ENCODE measurements at regions not wholly inside any gene's neighbourhood (a gene's known extent, or its start where the extent isn't known, plus 50 kb on each side); places are given as distances from the start of the nearest gene placed in this dataset.

- TF ChIP-seq, protein P1, sequence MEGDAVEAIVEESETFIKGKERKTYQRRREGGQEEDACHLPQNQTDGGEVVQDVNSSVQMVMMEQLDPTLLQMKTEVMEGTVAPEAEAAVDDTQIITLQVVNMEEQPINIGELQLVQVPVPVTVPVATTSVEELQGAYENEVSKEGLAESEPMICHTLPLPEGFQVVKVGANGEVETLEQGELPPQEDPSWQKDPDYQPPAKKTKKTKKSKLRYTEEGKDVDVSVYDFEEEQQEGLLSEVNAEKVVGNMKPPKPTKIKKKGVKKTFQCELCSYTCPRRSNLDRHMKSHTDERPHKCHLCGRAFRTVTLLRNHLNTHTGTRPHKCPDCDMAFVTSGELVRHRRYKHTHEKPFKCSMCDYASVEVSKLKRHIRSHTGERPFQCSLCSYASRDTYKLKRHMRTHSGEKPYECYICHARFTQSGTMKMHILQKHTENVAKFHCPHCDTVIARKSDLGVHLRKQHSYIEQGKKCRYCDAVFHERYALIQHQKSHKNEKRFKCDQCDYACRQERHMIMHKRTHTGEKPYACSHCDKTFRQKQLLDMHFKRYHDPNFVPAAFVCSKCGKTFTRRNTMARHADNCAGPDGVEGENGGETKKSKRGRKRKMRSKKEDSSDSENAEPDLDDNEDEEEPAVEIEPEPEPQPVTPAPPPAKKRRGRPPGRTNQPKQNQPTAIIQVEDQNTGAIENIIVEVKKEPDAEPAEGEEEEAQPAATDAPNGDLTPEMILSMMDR (conservative IDR thresholded peaks at IDR 0.05): no peak
- TF ChIP-seq ZFX (IDR thresholded peaks at IDR 0.05): no peak
- H3K27ac ChIP-seq: no peak overlapping the region
These were observed 162.8 kb downstream of the RBM43 start for GRCh38 chr2:151098841-151099240.

GRCh38 chr2:151097895-151098294, 163.8 kb downstream of the RBM43 start:
- TF ChIP-seq, protein P1 (conservative IDR thresholded peaks at IDR 0.05): no peak
- TF ChIP-seq ZFX (IDR thresholded peaks at IDR 0.05): no peak
- no peak overlapping the region for H3K27ac ChIP-seq

DNA sequence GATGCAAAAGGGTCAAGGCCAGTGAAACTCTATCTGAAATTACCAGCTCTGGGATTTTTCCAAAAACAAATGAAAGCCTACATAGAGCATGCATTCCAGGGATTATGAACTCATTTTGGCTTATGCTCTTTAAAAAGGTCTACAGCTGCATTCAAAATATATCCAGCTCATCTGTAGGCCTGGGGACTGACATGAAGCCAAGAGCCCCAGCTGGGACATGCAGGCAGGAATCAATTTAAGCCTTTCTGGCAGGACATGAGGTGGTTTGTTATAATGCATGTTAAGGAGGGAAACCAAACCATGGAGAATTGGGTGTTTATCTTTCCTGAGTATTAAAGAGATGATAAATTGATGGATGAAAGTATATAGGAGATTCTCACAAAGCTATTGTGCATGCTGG, 164.5 kb downstream of the RBM43 start:
- no peak overlapping the region for H3K27ac ChIP-seq
- TF ChIP-seq ZFX (IDR thresholded peaks at IDR 0.05): no peak
- TF ChIP-seq, protein P1 (conservative IDR thresholded peaks at IDR 0.05): no peak

- H3K27ac ChIP-seq: no peak overlapping the region
These were observed 165.4 kb downstream of the RBM43 start for GRCh38 chr2:151096235-151096634.

GRCh38 chr2:151095463-151095862, 166.2 kb downstream of the RBM43 start:
- TF ChIP-seq, protein P1 (conservative IDR thresholded peaks at IDR 0.05): no peak
- TF ChIP-seq ZFX (IDR thresholded peaks at IDR 0.05): no peak

More at GRCh38 chr2:151096235-151096634, 165.4 kb downstream of the RBM43 start:
- no peak for TF ChIP-seq ZFX (IDR thresholded peaks at IDR 0.05)
- TF ChIP-seq, protein P1 (conservative IDR thresholded peaks at IDR 0.05): no peak

DNA sequence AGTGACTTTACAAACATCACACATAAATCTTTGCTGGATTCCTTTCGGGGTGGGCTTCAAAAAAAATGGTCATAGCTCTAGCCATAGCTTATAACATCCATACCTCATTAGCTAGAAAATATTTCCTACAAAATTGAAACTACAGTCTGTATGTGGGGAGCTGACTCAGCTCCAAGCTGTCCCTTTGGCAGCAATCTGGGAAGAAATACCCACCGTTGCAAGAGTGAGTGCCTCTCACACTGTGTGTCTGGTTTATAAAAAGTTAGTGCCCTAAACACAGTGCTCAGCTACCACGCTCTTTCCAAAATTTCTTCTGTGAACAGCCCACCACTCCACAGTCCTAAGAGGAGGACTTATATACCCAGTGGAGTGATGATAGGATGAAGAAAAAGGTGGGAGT, 170.1 kb downstream of the RBM43 start:
- TF ChIP-seq, protein P1 (conservative IDR thresholded peaks at IDR 0.05): no peak
- no peak for TF ChIP-seq ZFX (IDR thresholded peaks at IDR 0.05)

More at GRCh38 chr2:151095463-151095862, 166.2 kb downstream of the RBM43 start:
- H3K27ac ChIP-seq: no peak overlapping the region

DNA sequence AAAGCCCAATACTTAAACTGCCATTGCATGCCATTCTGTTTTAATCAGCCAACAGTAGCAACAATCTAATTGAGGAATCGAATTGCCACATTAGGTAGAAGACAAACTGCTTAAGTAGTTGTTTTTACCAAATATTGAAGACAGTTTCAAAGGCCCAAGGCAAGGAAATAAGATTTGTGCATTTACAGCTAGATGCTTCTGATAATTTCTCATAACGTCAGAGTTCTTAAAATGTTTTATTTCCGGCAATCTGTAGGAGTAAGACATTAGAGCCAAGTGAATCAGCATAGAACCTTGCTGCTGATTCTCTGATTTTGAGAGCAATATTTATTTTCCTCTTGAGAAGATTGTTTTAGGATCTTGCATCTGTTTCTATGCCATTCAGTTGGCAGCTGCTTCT, 174.3 kb downstream of the RBM43 start:
- TF ChIP-seq, protein P1 (conservative IDR thresholded peaks at IDR 0.05): no peak
- TF ChIP-seq ZFX (IDR thresholded peaks at IDR 0.05): no peak
- H3K27ac ChIP-seq: no peak overlapping the region

More for the DNA sequence above, 170.1 kb downstream of the RBM43 start:
- no peak overlapping the region for H3K27ac ChIP-seq
